HepG2 (cell line): ENCODE measurements at regions not wholly inside any gene's neighbourhood (a gene's known extent, or its start where the extent isn't known, plus 50 kb on each side); places are given as distances from the start of the nearest gene placed in this dataset.

Source experiments
- ATAC-seq: fragments of 200-7000 bp; cut with Tn5 transposase; 3 replicates; pipeline ENCODE4 v1.9.1; 2020; ENCODE audit warnings: mild to moderate bottlenecking, moderate library complexity
- BruUV-seq: library from RNA; stranded (reverse); fragments of 400-500 nt; replicated peaks from 2 replicates; lab custom pipeline; 2021; lab: Mats Ljungman, UMichigan
- CTCF ChIA-PET: fragments of 300-600 bp; formaldehyde crosslinking; extraction: SDS; loops from one replicate; lab custom pipeline; 2021; ENCODE audit warnings: low total read pairs, inconsistent platforms, low intra/inter-chr PET ratio; lab: Yijun Ruan, JAX
- POLR2A ChIA-PET: fragments of 350-600 bp; sonication (Branson Sonifier 250); formaldehyde crosslinking; loops from one replicate; lab custom pipeline; 2020; ENCODE audit warnings: antibody characterized with exemption, inconsistent platforms; lab: Yijun Ruan, JAX
- DNase-seq: peaks from one replicate; pipeline ENCODE4 v3.0.0-alpha.2; 2015; ENCODE audit warnings: low spot score
- FAIRE-seq: peaks from 3 replicates; lab custom pipeline; 2011; peaks lifted over from hg19 to GRCh38; lab: Jason Lieb, UNC
- H2AFZ ChIP-seq: one replicate; pipeline ENCODE4 v1.6.1; 2011; ENCODE audit warnings: low read length, inconsistent platforms
- H3K27ac ChIP-seq: fragments of 300-600 bp; 3 replicates; pipeline ENCODE4 v1.8.0; 2011; ENCODE audit warnings: mixed run types, mild to moderate bottlenecking, mixed read lengths, low read length, inconsistent platforms; ENCODE audit not compliant: insufficient read depth; ENCODE audit errors: extremely low read length
- H3K27me3 ChIP-seq, 2 experiments: fragments of 200-600 bp in 1 of 2; 2 replicates in 1 of 2; 3 replicates in 1 of 2; pipeline versions ENCODE4 v1.6.0 to v1.8.0; 2011; ENCODE audit warnings: low read length in 2 of 2, mild to moderate bottlenecking in 2 of 2, moderate library complexity in 2 of 2, inconsistent platforms in 1 of 2; ENCODE audit not compliant: insufficient read depth in 2 of 2, control insufficient read depth in 1 of 2
- H3K36me3 ChIP-seq, 2 experiments: fragments of 200-600 bp in 1 of 2; replicated peaks in 1 of 2; 2 replicates in 1 of 2; 3 replicates in 1 of 2; pipeline versions ENCODE4 v1.5.1 to v1.8.0; 2011; ENCODE audit warnings: low read length in 2 of 2, inconsistent platforms in 1 of 2; ENCODE audit not compliant: insufficient read depth in 2 of 2, control insufficient read depth in 1 of 2
- H3K4me1 ChIP-seq: 2 replicates; pipeline ENCODE4 v1.5.1; 2012; ENCODE audit warnings: low read length, inconsistent platforms; ENCODE audit not compliant: insufficient read depth
- H3K4me2 ChIP-seq: 2 replicates; pipeline ENCODE4 v1.6.0; 2011; ENCODE audit warnings: low read depth, low read length, inconsistent platforms
- H3K4me3 ChIP-seq, 3 experiments: fragments of 200-600 bp in 1 of 3; sonication (generic), shearing (Covaris generic) in 1 of 3; replicated peaks in 1 of 3; 2 replicates each; pipeline ENCODE4 v1.5.1; 2011 to 2016; ENCODE audit warnings: low read length in 3 of 3, inconsistent platforms in 2 of 3, low read depth in 2 of 3, mild to moderate bottlenecking in 2 of 3, control low read depth in 1 of 3, mixed read lengths in 1 of 3; ENCODE audit not compliant: insufficient read depth in 1 of 3
- H3K79me2 ChIP-seq: one replicate; pipeline ENCODE4 v1.6.1; 2011; ENCODE audit warnings: low read length, inconsistent platforms; ENCODE audit not compliant: insufficient read depth
- H3K9ac ChIP-seq: 2 replicates; pipeline ENCODE4 v1.6.0; 2011; ENCODE audit warnings: mild to moderate bottlenecking, low read depth, low read length, inconsistent platforms; ENCODE audit not compliant: insufficient read depth
- H3K9me3 ChIP-seq: 2 replicates; pipeline ENCODE4 v1.5.1; 2012; ENCODE audit warnings: mild to moderate bottlenecking, low read length
- H4K20me1 ChIP-seq: 2 replicates; pipeline ENCODE4 v1.6.0; 2011; ENCODE audit warnings: inconsistent platforms, mild to moderate bottlenecking, low read length, moderate library complexity; ENCODE audit not compliant: insufficient read depth
- FOSL1 ChIP-seq: sonication (generic); formaldehyde crosslinking; IDR thresholded peaks from 2 replicates; pipeline ENCODE4 v1.9.0; 2021; ENCODE audit warnings: missing genetic modification reagents, borderline replicate concordance
- FOSL2 ChIP-seq: sonication (generic); formaldehyde crosslinking; IDR thresholded peaks from 2 replicates; pipeline ENCODE4 v1.4.0; 2020; ENCODE audit warnings: missing genetic modification reagents
- JDP2 ChIP-seq: sonication (generic); formaldehyde crosslinking; IDR thresholded peaks from 2 replicates; pipeline ENCODE4 v1.8.1; 2022; ENCODE audit warnings: missing genetic modification reagents, borderline replicate concordance
- PRPF4 ChIP-seq: fragments of 200-400 bp; formaldehyde crosslinking; IDR thresholded peaks from 2 replicates; pipeline ENCODE4 v1.6.1; 2016; ENCODE audit warnings: low read length, low read depth; ENCODE audit not compliant: poor library complexity, severe bottlenecking
- SRSF1 ChIP-seq: fragments of 200-400 bp; formaldehyde crosslinking; optimal IDR thresholded peaks from 2 replicates; pipeline ENCODE3; 2017; ENCODE audit warnings: mild to moderate bottlenecking, low read depth, low read length, moderate library complexity
- ZNF558 ChIP-seq: sonication (generic); formaldehyde crosslinking; IDR thresholded peaks from 2 replicates; pipeline ENCODE4 v1.9.0; 2022; ENCODE audit warnings: mild to moderate bottlenecking, missing genetic modification reagents, borderline replicate concordance
- WGBS: methylation state at CpG from one replicate; pipeline ENCODE4 v1.1.6; 2017; ENCODE audit warnings: low lambda C conversion rate; 5-methylcytosine and 5-hydroxymethylcytosine counted together
- in situ Hi-C: cut with HindIII; loops from 2 replicates; pipeline ENCODE4 v1.10.0; 2017; ENCODE audit warnings: low pct_unique_long_range_greater_than_20kb; ENCODE audit not compliant: extremely low pct_ligation_motif_present
- intact Hi-C: fragments of 100-400 bp; cut with micrococcal nuclease; formaldehyde crosslinking; loops from one replicate; pipeline ENCODE4 v1.10.0; 2022; ENCODE audit not compliant: unreplicated experiment
- TF ChIP-seq, protein P1 (sequence below): sonication (generic); formaldehyde crosslinking; IDR thresholded peaks from 2 replicates; pipeline ENCODE4 v1.5.0; 2020; ENCODE audit warnings: mild to moderate bottlenecking, missing genetic modification reagents, borderline replicate concordance
- TF ChIP-seq, protein P2 (sequence below): sonication (generic); formaldehyde crosslinking; IDR thresholded peaks from 2 replicates; pipeline ENCODE4 v1.4.0; 2020; ENCODE audit warnings: missing genetic modification reagents, borderline replicate concordance
- TF ChIP-seq, protein P3 (sequence below): sonication (generic); formaldehyde crosslinking; IDR thresholded peaks from 2 replicates; pipeline ENCODE4 v1.4.0; 2020; ENCODE audit warnings: mild to moderate bottlenecking, missing genetic modification reagents

DNA sequence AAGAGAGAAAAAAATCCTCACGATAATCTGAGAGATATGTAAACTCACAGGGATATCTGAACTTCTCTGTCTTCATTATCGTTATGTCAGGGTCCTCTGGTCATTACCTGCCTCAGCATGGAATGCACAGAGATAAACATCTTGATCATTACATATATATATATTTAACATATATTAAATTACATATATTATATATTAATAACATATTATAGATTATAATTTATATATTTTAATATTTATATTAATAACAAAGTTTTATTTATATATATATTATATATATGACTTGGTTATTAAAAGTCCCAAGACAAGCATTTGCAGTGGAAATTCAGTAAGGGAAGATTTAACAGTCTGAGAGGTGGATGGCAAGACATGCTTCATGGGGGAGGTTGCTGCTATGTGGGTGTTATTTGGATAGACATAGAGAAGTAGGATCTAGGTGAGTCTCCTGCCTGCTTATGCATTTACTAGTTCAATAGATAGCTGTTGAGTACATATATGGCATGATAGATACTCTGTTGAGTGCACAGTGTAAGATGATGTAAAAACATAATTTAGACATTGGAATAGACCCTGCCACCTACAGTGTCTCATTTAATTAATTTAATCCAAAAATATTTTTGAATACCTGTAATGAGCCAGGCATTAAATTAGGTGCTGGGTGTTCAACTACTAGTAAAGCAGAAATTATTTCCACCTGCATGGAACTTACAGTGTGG, 255.2 kb downstream of the RAD51AP2 start:
- Histone ChIP-seq H3K27me3 (no peaks in the 10 kb centered on the region), H3K4me3 (no peak overlapping the region), H3K36me3 (no peaks in the 10 kb centered on the region), H3K9me3 (no peaks in the 10 kb centered on the region), H3K9ac (no peak overlapping the region), H3K27ac (no peak overlapping the region), H2AFZ (no peak overlapping the region), H3K4me2 (no peak overlapping the region), H3K79me2 (no peaks in the 10 kb centered on the region), H4K20me1 (no peaks in the 10 kb centered on the region), H3K4me1 (no peaks in the 10 kb centered on the region)
- no peak for ATAC-seq
- no peak for FAIRE-seq
- WGBS, result 17% methylated on average over 2 of the region's 2 CpGs
- in situ Hi-C loops (no loop called here), intact Hi-C loops (no loop called here)
- BruUV-seq, result no TSS peak
- ChIA-PET CTCF (no interaction called here), POLR2A (no interaction called here)
- DNase-seq, result no peak
- TF ChIP-seq FOSL1 (CRISPR knock-in tag) (no peak), FOSL2 (CRISPR knock-in tag) (no peak), PRPF4 (no peak), JDP2 (no peak), ZNF558 (CRISPR knock-in tag) (no peak), SRSF1 (no peak)
- TF ChIP-seq, protein P1, sequence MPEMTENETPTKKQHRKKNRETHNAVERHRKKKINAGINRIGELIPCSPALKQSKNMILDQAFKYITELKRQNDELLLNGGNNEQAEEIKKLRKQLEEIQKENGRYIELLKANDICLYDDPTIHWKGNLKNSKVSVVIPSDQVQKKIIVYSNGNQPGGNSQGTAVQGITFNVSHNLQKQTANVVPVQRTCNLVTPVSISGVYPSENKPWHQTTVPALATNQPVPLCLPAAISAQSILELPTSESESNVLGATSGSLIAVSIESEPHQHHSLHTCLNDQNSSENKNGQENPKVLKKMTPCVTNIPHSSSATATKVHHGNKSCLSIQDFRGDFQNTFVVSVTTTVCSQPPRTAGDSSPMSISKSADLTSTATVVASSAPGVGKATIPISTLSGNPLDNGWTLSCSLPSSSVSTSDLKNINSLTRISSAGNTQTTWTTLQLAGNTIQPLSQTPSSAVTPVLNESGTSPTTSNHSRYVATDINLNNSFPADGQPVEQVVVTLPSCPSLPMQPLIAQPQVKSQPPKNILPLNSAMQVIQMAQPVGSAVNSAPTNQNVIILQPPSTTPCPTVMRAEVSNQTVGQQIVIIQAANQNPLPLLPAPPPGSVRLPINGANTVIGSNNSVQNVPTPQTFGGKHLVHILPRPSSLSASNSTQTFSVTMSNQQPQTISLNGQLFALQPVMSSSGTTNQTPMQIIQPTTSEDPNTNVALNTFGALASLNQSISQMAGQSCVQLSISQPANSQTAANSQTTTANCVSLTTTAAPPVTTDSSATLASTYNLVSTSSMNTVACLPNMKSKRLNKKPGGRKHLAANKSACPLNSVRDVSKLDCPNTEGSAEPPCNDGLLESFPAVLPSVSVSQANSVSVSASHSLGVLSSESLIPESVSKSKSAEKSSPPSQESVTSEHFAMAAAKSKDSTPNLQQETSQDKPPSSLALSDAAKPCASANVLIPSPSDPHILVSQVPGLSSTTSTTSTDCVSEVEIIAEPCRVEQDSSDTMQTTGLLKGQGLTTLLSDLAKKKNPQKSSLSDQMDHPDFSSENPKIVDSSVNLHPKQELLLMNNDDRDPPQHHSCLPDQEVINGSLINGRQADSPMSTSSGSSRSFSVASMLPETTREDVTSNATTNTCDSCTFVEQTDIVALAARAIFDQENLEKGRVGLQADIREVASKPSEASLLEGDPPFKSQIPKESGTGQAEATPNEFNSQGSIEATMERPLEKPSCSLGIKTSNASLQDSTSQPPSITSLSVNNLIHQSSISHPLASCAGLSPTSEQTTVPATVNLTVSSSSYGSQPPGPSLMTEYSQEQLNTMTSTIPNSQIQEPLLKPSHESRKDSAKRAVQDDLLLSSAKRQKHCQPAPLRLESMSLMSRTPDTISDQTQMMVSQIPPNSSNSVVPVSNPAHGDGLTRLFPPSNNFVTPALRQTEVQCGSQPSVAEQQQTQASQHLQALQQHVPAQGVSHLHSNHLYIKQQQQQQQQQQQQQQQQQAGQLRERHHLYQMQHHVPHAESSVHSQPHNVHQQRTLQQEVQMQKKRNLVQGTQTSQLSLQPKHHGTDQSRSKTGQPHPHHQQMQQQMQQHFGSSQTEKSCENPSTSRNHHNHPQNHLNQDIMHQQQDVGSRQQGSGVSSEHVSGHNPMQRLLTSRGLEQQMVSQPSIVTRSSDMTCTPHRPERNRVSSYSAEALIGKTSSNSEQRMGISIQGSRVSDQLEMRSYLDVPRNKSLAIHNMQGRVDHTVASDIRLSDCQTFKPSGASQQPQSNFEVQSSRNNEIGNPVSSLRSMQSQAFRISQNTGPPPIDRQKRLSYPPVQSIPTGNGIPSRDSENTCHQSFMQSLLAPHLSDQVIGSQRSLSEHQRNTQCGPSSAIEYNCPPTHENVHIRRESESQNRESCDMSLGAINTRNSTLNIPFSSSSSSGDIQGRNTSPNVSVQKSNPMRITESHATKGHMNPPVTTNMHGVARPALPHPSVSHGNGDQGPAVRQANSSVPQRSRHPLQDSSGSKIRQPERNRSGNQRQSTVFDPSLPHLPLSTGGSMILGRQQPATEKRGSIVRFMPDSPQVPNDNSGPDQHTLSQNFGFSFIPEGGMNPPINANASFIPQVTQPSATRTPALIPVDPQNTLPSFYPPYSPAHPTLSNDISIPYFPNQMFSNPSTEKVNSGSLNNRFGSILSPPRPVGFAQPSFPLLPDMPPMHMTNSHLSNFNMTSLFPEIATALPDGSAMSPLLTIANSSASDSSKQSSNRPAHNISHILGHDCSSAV (CRISPR knock-in tag), result no peak
- TF ChIP-seq, protein P2, sequence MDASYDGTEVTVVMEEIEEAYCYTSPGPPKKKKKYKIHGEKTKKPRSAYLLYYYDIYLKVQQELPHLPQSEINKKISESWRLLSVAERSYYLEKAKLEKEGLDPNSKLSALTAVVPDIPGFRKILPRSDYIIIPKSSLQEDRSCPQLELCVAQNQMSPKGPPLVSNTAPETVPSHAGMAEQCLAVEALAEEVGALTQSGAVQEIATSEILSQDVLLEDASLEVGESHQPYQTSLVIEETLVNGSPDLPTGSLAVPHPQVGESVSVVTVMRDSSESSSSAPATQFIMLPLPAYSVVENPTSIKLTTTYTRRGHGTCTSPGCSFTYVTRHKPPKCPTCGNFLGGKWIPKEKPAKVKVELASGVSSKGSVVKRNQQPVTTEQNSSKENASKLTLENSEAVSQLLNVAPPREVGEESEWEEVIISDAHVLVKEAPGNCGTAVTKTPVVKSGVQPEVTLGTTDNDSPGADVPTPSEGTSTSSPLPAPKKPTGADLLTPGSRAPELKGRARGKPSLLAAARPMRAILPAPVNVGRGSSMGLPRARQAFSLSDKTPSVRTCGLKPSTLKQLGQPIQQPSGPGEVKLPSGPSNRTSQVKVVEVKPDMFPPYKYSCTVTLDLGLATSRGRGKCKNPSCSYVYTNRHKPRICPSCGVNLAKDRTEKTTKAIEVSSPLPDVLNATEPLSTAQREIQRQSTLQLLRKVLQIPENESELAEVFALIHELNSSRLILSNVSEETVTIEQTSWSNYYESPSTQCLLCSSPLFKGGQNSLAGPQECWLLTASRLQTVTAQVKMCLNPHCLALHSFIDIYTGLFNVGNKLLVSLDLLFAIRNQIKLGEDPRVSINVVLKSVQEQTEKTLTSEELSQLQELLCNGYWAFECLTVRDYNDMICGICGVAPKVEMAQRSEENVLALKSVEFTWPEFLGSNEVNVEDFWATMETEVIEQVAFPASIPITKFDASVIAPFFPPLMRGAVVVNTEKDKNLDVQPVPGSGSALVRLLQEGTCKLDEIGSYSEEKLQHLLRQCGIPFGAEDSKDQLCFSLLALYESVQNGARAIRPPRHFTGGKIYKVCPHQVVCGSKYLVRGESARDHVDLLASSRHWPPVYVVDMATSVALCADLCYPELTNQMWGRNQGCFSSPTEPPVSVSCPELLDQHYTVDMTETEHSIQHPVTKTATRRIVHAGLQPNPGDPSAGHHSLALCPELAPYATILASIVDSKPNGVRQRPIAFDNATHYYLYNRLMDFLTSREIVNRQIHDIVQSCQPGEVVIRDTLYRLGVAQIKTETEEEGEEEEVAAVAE, result no peak
- TF ChIP-seq, protein P3, sequence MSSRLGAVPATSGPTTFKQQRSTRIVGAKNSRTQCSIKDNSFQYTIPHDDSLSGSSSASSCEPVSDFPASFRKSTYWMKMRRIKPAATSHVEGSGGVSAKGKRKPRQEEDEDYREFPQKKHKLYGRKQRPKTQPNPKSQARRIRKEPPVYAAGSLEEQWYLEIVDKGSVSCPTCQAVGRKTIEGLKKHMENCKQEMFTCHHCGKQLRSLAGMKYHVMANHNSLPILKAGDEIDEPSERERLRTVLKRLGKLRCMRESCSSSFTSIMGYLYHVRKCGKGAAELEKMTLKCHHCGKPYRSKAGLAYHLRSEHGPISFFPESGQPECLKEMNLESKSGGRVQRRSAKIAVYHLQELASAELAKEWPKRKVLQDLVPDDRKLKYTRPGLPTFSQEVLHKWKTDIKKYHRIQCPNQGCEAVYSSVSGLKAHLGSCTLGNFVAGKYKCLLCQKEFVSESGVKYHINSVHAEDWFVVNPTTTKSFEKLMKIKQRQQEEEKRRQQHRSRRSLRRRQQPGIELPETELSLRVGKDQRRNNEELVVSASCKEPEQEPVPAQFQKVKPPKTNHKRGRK (CRISPR knock-in tag), result no peak
